Thoracic aorta (tissue), 2 donors: ENCODE measurements at regions not wholly inside any gene's neighbourhood (a gene's known extent, or its start where the extent isn't known, plus 50 kb on each side); places are given as distances from the start of the nearest gene placed in this dataset.

ENCODE experiments used
- ATAC-seq: fragments of 150-250 bp; one replicate; pipeline ENCODE4 v1.8.0; 2017; ENCODE audit warnings: low read depth; ENCODE audit not compliant: insufficient number of reproducible peaks, low FRiP score
- DNase-seq: peaks from one replicate; pipeline ENCODE4 v3.0.0-alpha.2; 2020; ENCODE audit warnings: low spot score
- H3K27ac ChIP-seq, 2 donors: fragments of 200-600 bp; sonication (generic); 1 replicate in 1 of 2; 2 replicates in 1 of 2; pipeline ENCODE4 v1.5.1; 2016; ENCODE audit warnings: mild to moderate bottlenecking in 2 of 2, moderate library complexity in 2 of 2
- H3K27me3 ChIP-seq: fragments of 200-600 bp; sonication (generic); replicated peaks from 2 replicates; pipeline ENCODE4 v1.6.0; 2016; ENCODE audit warnings: mild to moderate bottlenecking; ENCODE audit not compliant: insufficient read depth
- H3K36me3 ChIP-seq: fragments of 200-600 bp; sonication (generic); one replicate; pipeline ENCODE4 v1.5.1; 2016
- H3K4me1 ChIP-seq, 2 donors: fragments of 200-600 bp; sonication (generic); 1 replicate in 1 of 2; 2 replicates in 1 of 2; pipeline versions ENCODE4 v1.5.1 to v1.6.0; 2016; ENCODE audit warnings: low read depth in 2 of 2, mild to moderate bottlenecking in 1 of 2; ENCODE audit not compliant: control insufficient read depth in 1 of 2
- H3K4me3 ChIP-seq: fragments of 200-600 bp; sonication (generic); 2 replicates; pipeline ENCODE4 v1.5.1; 2016; ENCODE audit warnings: mild to moderate bottlenecking
- H3K9me3 ChIP-seq: fragments of 200-600 bp; sonication (generic); 2 replicates; pipeline ENCODE4 v1.5.1; 2016
- TF ChIP-seq, protein P1 (sequence below): fragments of 200-600 bp; sonication (generic); IDR thresholded peaks from one replicate; pipeline ENCODE4 v1.5.1; 2019; ENCODE audit warnings: antibody characterized with exemption

DNA sequence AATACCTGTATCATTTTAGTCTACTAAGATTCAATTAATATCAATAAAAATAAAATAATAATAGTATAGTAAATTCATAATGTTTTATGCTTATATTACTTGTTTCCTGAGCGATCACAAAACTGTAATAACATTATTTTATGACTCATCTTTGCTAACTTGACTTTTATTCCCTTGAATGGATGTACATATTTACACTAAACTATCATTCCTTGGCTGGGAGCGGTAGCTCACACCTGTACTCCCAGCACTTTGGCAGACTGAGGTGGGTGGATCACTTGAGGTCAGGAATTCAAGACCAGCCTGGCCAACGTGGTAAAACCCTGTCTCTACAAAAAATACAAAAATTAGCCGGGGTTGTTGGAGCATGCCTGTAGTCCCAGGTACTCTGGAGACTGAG lies 104.0 kb upstream of the SLC34A2 start:
- DNase-seq (no peak), ATAC-seq (no peak)
- Histone ChIP-seq H3K4me3 (no peak overlapping the region), H3K36me3 (no peaks in the 10 kb centered on the region), H3K9me3 (no peaks in the 10 kb centered on the region), H3K27me3 (no peaks in the 10 kb centered on the region), H3K4me1 (peaks cover 0 to 6% of the 10 kb centered on the region in 2 donors), H3K27ac (no peak overlapping the region)
- TF ChIP-seq, protein P1, sequence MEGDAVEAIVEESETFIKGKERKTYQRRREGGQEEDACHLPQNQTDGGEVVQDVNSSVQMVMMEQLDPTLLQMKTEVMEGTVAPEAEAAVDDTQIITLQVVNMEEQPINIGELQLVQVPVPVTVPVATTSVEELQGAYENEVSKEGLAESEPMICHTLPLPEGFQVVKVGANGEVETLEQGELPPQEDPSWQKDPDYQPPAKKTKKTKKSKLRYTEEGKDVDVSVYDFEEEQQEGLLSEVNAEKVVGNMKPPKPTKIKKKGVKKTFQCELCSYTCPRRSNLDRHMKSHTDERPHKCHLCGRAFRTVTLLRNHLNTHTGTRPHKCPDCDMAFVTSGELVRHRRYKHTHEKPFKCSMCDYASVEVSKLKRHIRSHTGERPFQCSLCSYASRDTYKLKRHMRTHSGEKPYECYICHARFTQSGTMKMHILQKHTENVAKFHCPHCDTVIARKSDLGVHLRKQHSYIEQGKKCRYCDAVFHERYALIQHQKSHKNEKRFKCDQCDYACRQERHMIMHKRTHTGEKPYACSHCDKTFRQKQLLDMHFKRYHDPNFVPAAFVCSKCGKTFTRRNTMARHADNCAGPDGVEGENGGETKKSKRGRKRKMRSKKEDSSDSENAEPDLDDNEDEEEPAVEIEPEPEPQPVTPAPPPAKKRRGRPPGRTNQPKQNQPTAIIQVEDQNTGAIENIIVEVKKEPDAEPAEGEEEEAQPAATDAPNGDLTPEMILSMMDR: no peak

GRCh38 chr4:25552580-25553271 lies 102.9 kb upstream of the SLC34A2 start:
- Histone ChIP-seq H3K4me3 (peak overlapping the region; percentile 55), H3K27me3 (no peaks in the 10 kb centered on the region), H3K36me3 (no peaks in the 10 kb centered on the region), H3K27ac (no peak overlapping the region), H3K9me3 (no peaks in the 10 kb centered on the region), H3K4me1 (peaks cover 0 to 6% of the 10 kb centered on the region in 2 donors)
- DNase-seq: no peak
- ATAC-seq: no peak
- TF ChIP-seq, protein P1: no peak

DNA sequence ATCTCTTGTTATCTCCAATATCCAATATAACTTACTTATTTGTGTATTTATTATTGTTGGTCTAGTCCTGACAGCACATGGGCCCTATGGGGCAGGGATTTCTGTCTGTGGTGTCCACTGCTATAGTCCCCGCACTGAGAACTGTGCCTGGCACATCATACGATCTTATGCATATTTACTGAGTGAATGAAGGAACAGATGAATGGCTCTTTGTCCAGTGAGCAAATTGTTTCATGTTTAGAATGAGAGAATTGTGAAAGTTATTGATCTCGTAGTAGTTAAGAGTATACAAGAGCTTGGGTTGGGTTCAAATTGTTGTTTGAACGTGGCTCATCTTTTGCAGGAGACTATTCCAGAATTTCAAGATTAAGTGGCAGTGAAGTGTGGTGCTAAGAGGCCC lies 96.1 kb upstream of the SLC34A2 start:
- DNase-seq: no peak
- no peak overlapping the region for H3K27ac ChIP-seq
- H3K36me3 ChIP-seq: no peaks in the 10 kb centered on the region
- H3K9me3 ChIP-seq: no peaks in the 10 kb centered on the region
- no peak for ATAC-seq
- TF ChIP-seq, protein P1: no peak
- no peaks in the 10 kb centered on the region for H3K27me3 ChIP-seq
- H3K4me3 ChIP-seq: no peak overlapping the region
- H3K4me1 ChIP-seq: no peaks in the 10 kb centered on the region

- no peaks in the 10 kb centered on the region for H3K9me3 ChIP-seq
- no peak for DNase-seq
- no peaks in the 10 kb centered on the region for H3K27me3 ChIP-seq
- no peak for ATAC-seq
- no peaks in the 10 kb centered on the region for H3K4me1 ChIP-seq
- no peak overlapping the region for H3K27ac ChIP-seq
- no peaks in the 10 kb centered on the region for H3K36me3 ChIP-seq
- TF ChIP-seq, protein P1: no peak
- H3K4me3 ChIP-seq: no peak overlapping the region
Observed at GRCh38 chr4:25560605-25561004, 95.0 kb upstream of the SLC34A2 start.

DNA sequence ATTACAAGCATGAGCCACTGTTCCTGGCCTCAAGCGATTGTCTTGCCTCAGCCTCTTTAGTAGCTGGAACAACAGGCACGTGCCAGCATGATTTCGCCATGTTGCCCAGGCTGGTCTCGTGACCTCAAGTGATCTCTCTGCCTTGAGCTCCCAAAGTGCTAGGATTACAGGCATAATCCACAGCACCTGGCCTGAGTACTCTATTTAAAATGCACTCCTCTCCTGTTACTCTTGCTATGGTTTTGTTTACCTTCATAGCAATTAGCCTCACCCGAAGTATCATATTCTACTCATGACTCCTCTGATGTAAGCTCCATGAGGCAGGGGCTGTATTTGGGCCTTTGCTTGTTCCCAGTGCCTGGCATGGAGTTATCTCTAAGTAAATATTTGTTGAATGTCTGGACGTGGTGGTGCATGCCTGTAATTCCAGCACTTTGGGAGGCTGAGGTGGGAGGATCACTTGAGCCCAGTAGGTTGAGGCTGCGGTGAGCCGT lies 92.5 kb upstream of the SLC34A2 start:
- H3K27me3 ChIP-seq: no peaks in the 10 kb centered on the region
- H3K4me1 ChIP-seq: no peaks in the 10 kb centered on the region
- DNase-seq (no peak), ATAC-seq (no peak)
- TF ChIP-seq, protein P1: no peak
- no peak overlapping the region for H3K4me3 ChIP-seq
- H3K9me3 ChIP-seq: no peaks in the 10 kb centered on the region
- no peaks in the 10 kb centered on the region for H3K36me3 ChIP-seq
- no peak overlapping the region for H3K27ac ChIP-seq
